Activated CD4-positive, alpha-beta T cell treated with anti-CD3 and anti-CD28 coated beads for 36 hours (primary cell): ENCODE measurements at regions not wholly inside any gene's neighbourhood (a gene's known extent, or its start where the extent isn't known, plus 50 kb on each side); places are given as distances from the start of the nearest gene placed in this dataset.
"Not testable (repeated sequence)": the region's sequence is repeated elsewhere in the genome, so short reads cannot be mapped to it uniquely, and the experiment has no call there.

ENCODE experiments used
- ATAC-seq: fragments of 200-7000 bp; cut with Tn5 transposase; one replicate; pipeline ENCODE4 v1.10.0; 2021; ENCODE audit warnings: mild to moderate bottlenecking, moderate library complexity
- CTCF ChIA-PET: fragments of 350-600 bp; sonication (Branson Sonifier 250); formaldehyde crosslinking; loops from one replicate; lab custom pipeline; 2021; ENCODE audit warnings: antibody characterized with exemption; lab: Charles Lee
- POLR2A ChIA-PET: fragments of 350-600 bp; sonication (Branson Sonifier 250); formaldehyde crosslinking; loops from one replicate; lab custom pipeline; 2021; ENCODE audit warnings: antibody characterized with exemption, inconsistent platforms; lab: Charles Lee
- DNase-seq: peaks from one replicate; pipeline ENCODE4 v3.0.0-alpha.2; 2020
- H3K27ac Mint-ChIP-seq: one replicate; pipeline ENCODE4 v1.8.0; 2021; ENCODE audit warnings: mixed read lengths
- H3K27me3 Mint-ChIP-seq: one replicate; pipeline ENCODE4 v1.8.0; 2021; ENCODE audit warnings: mixed read lengths
- H3K36me3 Mint-ChIP-seq: one replicate; pipeline ENCODE4 v1.8.0; 2021; ENCODE audit warnings: low read depth, mixed read lengths
- H3K4me1 Mint-ChIP-seq: one replicate; pipeline ENCODE4 v1.8.0; 2021; ENCODE audit warnings: mixed read lengths
- H3K4me3 Mint-ChIP-seq: one replicate; pipeline ENCODE4 v1.8.0; 2021; ENCODE audit warnings: mild to moderate bottlenecking, moderate library complexity, mixed read lengths
- H3K9me3 Mint-ChIP-seq: one replicate; pipeline ENCODE4 v1.8.0; 2021; ENCODE audit warnings: low read depth, mixed read lengths
- intact Hi-C, 2 experiments: fragments of 100-400 bp; cut with DNase I in 1 of 2; cut with micrococcal nuclease in 1 of 2; formaldehyde crosslinking; loops; one replicate each; pipeline versions ENCODE4 v1.14.2 to v1.15.1; 2022 to 2024; cut with DNase I, micrococcal nuclease

DNA sequence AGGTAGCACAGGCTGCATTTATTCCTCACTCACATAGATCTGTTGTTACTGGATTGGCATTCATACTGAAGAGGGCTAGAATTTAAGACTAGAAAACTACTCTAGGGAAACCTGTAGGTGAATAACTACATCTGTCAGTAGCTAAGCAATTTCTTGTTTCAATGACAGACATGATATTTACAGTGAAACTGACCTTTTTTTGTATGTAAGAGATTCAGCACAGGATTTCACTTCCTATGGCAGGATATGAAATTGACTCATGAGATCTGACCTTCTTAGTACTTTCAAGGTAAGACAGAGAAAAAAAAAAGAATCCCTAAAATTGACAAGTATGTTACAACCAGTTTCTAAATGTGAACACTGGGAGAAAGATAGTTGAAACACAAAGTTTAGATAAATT, 189.8 kb upstream of the SLC16A7 start:
- H3K27me3 Mint-ChIP-seq, result peaks cover 2% of the 10 kb centered on the region
- no peak overlapping the region for H3K27ac Mint-ChIP-seq
- no peaks in the 10 kb centered on the region for H3K36me3 Mint-ChIP-seq
- ATAC-seq (peak; percentile 83), DNase-seq (no peak)
- H3K9me3 Mint-ChIP-seq, result no peaks in the 10 kb centered on the region
- H3K4me3 Mint-ChIP-seq, result no peak overlapping the region
- ChIA-PET CTCF (interaction anchor here (0.6 to 1.5 kb wide), 5 partner anchors 12 to 429 kb away, joined by 3 to 5 read pairs (median 3); no protein-coding TSS in a partner anchor), POLR2A (no interaction called here)
- intact Hi-C loops, result loop anchor here in 1 of 2 experiments (10.0 kb wide), 1 partner anchor 189 kb away; the partner anchor contains the start of gene SLC16A7
- H3K4me1 Mint-ChIP-seq, result peaks cover 11% of the 10 kb centered on the region

DNA sequence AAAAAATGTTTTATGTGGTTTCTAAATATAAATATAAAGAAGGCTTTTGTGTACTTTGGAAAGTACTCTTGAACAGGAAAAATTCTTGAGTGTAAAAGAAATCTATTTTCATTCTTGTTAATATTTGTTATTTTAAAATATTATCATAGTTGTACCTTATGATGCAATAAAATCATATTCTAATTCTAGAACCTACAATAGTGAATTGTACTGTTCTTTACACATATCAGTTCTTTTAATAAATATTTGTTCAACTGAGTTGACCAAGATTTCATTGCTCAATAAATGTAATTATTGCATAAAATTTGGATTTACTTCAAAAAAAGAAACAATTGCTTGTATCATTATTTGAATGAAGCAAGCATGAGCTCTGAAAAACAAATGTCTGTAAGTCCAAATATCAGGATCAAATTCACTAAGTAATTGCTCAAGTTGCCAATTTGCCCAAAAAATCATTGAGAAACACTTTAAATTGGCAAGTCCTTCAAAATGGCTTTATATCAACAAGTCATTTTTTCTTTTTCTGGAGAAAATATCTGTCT, 191.6 kb upstream of the SLC16A7 start:
- POLR2A ChIA-PET, result no interaction called here
- no peak for DNase-seq
- H3K27ac Mint-ChIP-seq, result no peak overlapping the region
- peaks cover 9% of the 10 kb centered on the region for H3K4me1 Mint-ChIP-seq
- peaks cover 2% of the 10 kb centered on the region for H3K9me3 Mint-ChIP-seq
- CTCF ChIA-PET, result interaction anchor here (0.7 to 2.4 kb wide), 12 partner anchors 13 to 458 kb away, joined by 3 to 9 read pairs (median 4); no protein-coding TSS in a partner anchor
- H3K4me3 Mint-ChIP-seq, result no peak overlapping the region
- no peaks in the 10 kb centered on the region for H3K36me3 Mint-ChIP-seq
- H3K27me3 Mint-ChIP-seq, result peaks cover 2% of the 10 kb centered on the region
- intact Hi-C loops, result loop anchor here (5.0 to 10.0 kb wide), 2 partner anchors 191 to 193 kb away; partner anchors contain the start of gene SLC16A7 (in 2 of the 2)
- ATAC-seq, result no peak

DNA sequence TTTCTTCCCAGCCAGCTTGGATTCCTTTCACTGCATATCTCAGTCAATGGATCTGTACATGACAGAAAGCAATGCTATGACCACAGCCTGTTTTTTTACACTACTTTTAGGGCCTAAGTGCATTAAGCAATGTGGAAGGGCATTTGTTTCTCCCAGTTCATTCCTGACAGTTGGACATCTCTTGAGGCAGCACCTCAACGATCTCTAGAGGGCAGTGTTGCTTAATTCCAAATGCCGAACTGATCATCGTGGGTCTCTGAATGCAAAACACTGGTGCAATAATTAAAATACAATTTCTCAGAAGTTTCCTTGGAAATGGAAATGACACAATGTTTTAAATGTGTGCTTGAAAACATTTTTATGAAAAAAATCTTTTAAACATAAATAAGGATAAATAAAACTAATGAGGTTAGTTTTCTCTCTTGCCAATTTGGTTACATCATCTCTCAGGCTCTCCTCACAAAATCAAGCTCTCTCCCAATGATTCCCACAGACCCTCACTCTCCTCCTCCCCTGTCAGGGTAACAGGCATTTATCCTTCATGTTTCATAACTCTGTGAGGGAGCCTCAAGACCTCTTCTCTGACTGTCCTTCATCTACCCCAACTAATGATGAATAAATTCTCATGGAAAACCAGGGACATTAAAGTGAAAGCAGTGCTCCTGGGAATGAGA, 192.4 kb upstream of the SLC16A7 start:
- DNase-seq (peak; percentile 41), ATAC-seq (peak; percentile 50)
- no peak overlapping the region for H3K27ac Mint-ChIP-seq
- intact Hi-C loops, result loop anchor here (1.0 to 10.0 kb wide), 5 partner anchors 191 to 1091 kb away; partner anchors contain the start of gene SLC16A7 (in 2 of the 2)
- H3K27me3 Mint-ChIP-seq, result peaks cover 2% of the 10 kb centered on the region
- ChIA-PET CTCF (interaction anchor here (0.7 to 2.4 kb wide), 11 partner anchors 13 to 459 kb away, joined by 3 to 9 read pairs (median 5); no protein-coding TSS in a partner anchor), POLR2A (no interaction called here)
- H3K9me3 Mint-ChIP-seq, result peaks cover 2% of the 10 kb centered on the region
- H3K4me3 Mint-ChIP-seq, result no peak overlapping the region
- peaks cover 9% of the 10 kb centered on the region for H3K4me1 Mint-ChIP-seq
- no peaks in the 10 kb centered on the region for H3K36me3 Mint-ChIP-seq

DNA sequence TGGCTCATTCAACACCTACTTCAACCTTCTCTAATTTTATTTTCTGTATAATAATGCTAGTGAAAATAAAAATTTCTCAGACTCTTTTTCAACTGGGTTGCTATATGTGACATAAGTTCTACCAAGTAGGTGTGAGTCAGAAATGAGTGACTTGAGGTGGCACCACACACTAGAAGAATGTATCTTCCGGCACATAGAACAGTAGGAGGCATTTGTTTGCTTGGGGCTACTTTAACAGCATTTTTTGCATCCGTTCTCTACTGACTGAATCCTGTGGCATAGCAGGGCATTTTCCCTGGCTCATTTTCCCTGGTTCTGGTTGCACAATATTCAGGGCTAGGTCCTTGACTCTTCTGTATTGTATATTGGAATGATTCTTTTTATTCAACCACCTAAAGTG, 194.0 kb upstream of the SLC16A7 start:
- CTCF ChIA-PET, result interaction anchor here (1.1 kb wide), 1 partner anchor 19 kb away, joined by 3 read pairs; no protein-coding TSS in a partner anchor

DNA sequence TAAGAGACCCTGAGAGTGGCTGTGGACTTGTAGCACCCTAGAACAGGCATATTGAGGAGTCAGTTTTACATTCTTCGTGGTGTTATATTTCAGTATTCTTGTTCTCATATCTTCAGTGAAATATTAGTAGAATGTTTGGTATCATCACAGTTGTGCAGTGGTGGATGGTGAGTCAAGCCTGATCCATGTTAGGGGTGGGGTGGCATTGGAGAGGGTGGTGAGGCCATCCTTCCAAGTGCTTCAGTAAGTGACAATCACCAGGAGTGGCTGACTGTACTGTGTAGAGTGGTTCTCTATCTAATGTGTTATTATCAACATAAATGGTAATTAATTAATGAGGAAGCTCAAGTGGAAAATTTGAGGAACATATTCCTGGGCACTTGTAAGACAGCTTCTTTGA, 197.7 kb upstream of the SLC16A7 start:
- DNase-seq (no peak), ATAC-seq (no peak)
- POLR2A ChIA-PET, result no interaction called here
- Mint-ChIP-seq H3K36me3 (no peaks in the 10 kb centered on the region), H3K4me1 (no peaks in the 10 kb centered on the region), H3K9me3 (peaks cover 2% of the 10 kb centered on the region), H3K4me3 (no peak overlapping the region), H3K27ac (no peak overlapping the region), H3K27me3 (peaks cover under 1% of the 10 kb centered on the region)
- intact Hi-C loops, result no loop called here
- CTCF ChIA-PET, result interaction anchor here (0.6 kb wide), 2 partner anchors 13 to 437 kb away, joined by 3 to 4 read pairs; no protein-coding TSS in a partner anchor

More for the DNA sequence above, 194.0 kb upstream of the SLC16A7 start:
- Mint-ChIP-seq H3K4me3 (no peak overlapping the region), H3K4me1 (peaks cover 9% of the 10 kb centered on the region), H3K9me3 (peaks cover 2% of the 10 kb centered on the region), H3K36me3 (no peaks in the 10 kb centered on the region), H3K27me3 (peaks cover 2% of the 10 kb centered on the region), H3K27ac (no peak overlapping the region)
- DNase-seq, result no peak
- ATAC-seq, result no peak
- intact Hi-C loops, result loop anchor here (5.0 to 10.0 kb wide), 2 partner anchors 193 to 195 kb away; partner anchors contain the start of gene SLC16A7 (in 2 of the 2)
- POLR2A ChIA-PET, result no interaction called here

DNA sequence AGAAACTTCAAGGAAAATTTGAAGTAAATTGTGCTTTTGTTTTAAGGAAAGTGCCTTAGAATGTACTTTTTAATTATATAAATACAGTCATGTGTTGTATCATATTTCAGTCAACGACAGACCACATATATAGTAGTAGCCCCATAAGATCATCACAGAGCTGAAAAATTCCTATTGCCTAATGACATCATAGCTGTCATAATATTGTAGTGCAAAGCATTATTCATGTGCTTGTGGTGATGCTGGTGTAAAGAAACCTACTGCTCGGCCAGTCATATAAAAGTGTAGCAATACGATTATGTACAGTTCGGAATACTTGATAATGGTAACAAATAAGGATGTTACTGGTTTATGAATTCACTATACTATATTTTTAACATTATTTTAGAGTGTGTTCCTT, 198.9 kb upstream of the SLC16A7 start:
- DNase-seq (no peak), ATAC-seq (no peak)
- Mint-ChIP-seq H3K4me1 (no peaks in the 10 kb centered on the region), H3K36me3 (no peaks in the 10 kb centered on the region), H3K4me3 (no peak overlapping the region), H3K9me3 (peaks cover 2% of the 10 kb centered on the region), H3K27ac (no peak overlapping the region), H3K27me3 (peaks cover 3% of the 10 kb centered on the region)
- intact Hi-C loops, result no loop called here
- POLR2A ChIA-PET, result no interaction called here
- CTCF ChIA-PET, result no interaction called here

DNA sequence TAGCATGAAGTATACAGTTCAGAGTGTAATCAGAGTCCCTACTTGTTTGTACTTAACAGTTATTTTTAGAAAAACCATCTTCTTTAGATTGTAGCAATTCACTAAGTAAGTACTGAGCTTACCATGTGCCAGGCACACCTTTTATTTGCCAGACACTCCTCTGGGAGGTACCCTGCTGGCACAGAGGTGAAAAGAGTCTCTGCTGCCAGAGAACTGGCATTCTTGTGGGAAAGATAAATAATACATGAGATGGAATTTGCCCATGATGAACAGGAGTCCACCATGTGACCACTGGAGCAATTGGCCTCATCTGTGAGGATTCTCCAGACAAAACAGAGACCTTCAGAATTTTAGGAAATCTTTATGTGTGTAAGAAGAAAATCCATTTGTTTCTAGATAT, 199.3 kb upstream of the SLC16A7 start:
- H3K4me1 Mint-ChIP-seq, result no peaks in the 10 kb centered on the region
- ATAC-seq (no peak), DNase-seq (no peak)
- ChIA-PET CTCF (no interaction called here), POLR2A (no interaction called here)
- H3K27me3 Mint-ChIP-seq, result peaks cover 3% of the 10 kb centered on the region
- no peaks in the 10 kb centered on the region for H3K36me3 Mint-ChIP-seq
- peaks cover 2% of the 10 kb centered on the region for H3K9me3 Mint-ChIP-seq
- intact Hi-C loops, result no loop called here
- H3K4me3 Mint-ChIP-seq, result no peak overlapping the region
- H3K27ac Mint-ChIP-seq, result no peak overlapping the region

DNA sequence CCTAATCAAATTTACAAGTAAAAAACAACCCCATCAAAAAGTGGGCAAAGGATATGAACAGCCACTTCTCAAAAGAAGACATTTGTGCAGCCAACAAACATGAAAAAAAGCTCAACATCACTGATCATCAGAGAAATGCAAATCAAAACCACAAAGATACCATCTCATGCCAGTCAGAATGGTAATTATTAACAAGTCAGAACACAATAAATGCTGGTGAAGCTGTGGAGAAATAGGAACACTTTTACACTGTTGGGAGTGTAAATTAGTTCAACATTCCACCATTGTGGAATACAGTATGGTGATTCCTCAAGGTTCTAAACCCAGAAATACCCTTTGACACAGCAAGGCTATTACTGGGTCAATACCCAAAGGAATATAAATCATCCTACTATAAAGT, 200.5 kb upstream of the SLC16A7 start:
- H3K27me3 Mint-ChIP-seq, result not testable (repeated sequence)

DNA sequence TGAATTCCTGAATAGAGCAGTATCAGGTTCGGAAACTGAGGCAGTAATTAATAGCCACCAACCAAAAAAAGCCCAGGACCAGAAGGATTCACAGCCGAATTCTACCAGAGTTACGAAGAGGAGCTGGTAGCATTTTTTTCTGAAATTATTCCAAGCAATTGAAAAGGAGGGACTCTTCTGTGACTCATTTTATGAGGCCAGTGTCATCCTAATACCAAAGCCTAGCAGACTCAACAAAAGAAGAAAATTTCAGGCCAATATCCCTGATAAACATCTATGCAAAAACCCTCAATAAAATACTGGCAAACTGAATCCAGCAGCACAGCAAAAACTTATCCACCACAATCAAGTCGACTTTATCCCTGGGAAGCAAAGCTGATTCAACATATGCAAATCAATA, 202.3 kb upstream of the SLC16A7 start:
- Mint-ChIP-seq H3K27ac (no peak overlapping the region), H3K4me3 (no peak overlapping the region), H3K27me3 (peaks cover 6% of the 10 kb centered on the region), H3K9me3 (no peaks in the 10 kb centered on the region), H3K4me1 (no peaks in the 10 kb centered on the region), H3K36me3 (no peaks in the 10 kb centered on the region)
- intact Hi-C loops, result no loop called here
- CTCF ChIA-PET, result no interaction called here
- ATAC-seq (no peak), DNase-seq (no peak)
- POLR2A ChIA-PET, result no interaction called here

More for the DNA sequence above, 200.5 kb upstream of the SLC16A7 start:
- H3K4me1 Mint-ChIP-seq, H3K36me3 Mint-ChIP-seq, ATAC-seq, H3K4me3 Mint-ChIP-seq, DNase-seq, H3K27ac Mint-ChIP-seq, H3K9me3 Mint-ChIP-seq, intact Hi-C loops, CTCF ChIA-PET, POLR2A ChIA-PET: not testable (repeated sequence)

DNA sequence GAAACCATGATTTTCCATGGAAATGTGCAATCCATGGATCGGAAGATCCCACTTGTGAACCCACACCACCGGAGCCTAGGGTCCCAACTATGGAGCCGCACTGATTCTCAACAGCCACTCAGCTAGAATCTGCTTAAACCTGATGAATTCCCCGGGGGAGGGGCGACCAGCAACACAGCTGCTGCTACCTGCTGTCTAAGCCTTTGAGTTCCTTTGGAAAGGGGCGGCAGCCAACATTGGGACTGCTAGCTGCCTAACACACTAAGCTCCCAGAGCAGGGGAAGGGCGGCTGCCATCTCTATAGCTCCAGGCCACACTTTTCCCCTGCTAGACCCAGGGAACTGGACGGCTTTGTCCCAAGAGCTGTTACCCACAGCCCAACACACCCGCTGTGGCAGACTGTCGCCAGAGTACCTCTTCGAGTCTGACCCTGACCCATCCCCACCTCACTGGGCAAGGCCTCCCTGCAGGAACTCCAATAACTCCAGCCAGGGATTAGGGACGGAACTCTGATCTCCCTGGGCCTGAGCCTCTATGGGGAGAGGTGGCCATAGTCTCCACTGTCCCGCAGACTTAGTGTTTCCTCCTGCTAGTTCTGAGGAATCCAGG, 205.8 kb upstream of the SLC16A7 start:
- CTCF ChIA-PET, result no interaction called here
- DNase-seq (no peak), ATAC-seq (no peak)
- Mint-ChIP-seq H3K9me3 (no peaks in the 10 kb centered on the region), H3K27ac (no peak overlapping the region), H3K4me1 (no peaks in the 10 kb centered on the region), H3K27me3 (peaks cover 6% of the 10 kb centered on the region), H3K4me3 (no peak overlapping the region), H3K36me3 (no peaks in the 10 kb centered on the region)
- intact Hi-C loops, result no loop called here
- POLR2A ChIA-PET, result no interaction called here

DNA sequence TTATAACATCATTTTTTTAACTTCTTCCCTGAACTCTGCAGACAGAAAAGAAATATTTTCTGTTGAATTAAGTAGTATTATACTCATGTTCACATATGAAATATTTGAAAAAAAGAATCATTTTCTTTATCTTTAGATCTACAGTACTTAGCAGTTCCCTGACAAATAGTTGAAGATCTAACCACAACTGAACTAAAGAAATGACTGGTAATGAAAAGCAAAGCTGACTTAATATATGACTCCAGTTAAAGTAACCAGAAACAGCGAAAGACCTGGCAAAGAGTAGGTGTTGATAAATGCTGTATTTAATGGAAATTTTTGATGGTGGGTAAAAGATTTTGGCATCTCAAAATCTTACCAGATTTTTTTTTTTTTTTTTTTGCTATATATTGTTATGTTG, 207.1 kb upstream of the SLC16A7 start:
- Mint-ChIP-seq H3K27me3 (peaks cover 6% of the 10 kb centered on the region), H3K4me3 (no peak overlapping the region), H3K9me3 (no peaks in the 10 kb centered on the region), H3K4me1 (no peaks in the 10 kb centered on the region), H3K36me3 (no peaks in the 10 kb centered on the region), H3K27ac (no peak overlapping the region)
- ChIA-PET POLR2A (no interaction called here), CTCF (no interaction called here)
- DNase-seq (no peak), ATAC-seq (peak; percentile 47)
- intact Hi-C loops, result no loop called here
